ENCODE measurements at regions not wholly inside any gene's neighbourhood (a gene's known extent, or its start where the extent isn't known, plus 50 kb on each side); places are given as distances from the start of the nearest gene placed in this dataset.

DNA sequence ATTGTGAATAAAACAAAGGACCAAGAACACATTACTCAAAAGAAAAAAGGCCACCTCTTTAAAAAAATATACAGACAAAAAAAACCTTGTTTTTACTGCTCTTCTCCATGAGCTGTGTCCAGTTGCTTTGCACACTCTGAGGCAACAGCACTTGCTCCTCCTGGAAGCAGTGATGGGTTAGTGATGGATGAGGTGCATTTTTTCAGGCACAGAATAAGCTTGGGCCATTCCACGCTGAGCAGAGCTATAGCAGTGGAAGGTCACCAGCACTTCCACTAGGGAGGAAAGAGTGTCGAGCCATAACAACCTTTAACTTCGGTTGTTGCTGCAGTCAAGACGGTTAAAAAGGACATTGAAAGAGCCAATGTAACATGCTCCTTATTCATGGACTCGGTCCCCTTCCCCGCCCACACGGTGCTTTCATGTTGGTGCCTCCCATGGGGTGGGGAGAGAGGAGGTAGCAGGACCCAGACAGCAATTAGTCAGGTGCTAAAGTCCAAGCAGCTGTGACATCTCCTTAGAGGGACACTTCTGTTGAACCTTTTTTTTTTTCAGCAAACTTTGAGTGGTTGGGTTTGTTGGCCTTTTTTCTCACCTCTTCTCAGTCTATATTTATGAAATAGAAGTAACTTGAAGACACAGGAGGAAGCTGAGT, 136.5 kb upstream of the ADARB2 start:
- no peak for DNase-seq (ENCODE audit: low spot score)

DNA sequence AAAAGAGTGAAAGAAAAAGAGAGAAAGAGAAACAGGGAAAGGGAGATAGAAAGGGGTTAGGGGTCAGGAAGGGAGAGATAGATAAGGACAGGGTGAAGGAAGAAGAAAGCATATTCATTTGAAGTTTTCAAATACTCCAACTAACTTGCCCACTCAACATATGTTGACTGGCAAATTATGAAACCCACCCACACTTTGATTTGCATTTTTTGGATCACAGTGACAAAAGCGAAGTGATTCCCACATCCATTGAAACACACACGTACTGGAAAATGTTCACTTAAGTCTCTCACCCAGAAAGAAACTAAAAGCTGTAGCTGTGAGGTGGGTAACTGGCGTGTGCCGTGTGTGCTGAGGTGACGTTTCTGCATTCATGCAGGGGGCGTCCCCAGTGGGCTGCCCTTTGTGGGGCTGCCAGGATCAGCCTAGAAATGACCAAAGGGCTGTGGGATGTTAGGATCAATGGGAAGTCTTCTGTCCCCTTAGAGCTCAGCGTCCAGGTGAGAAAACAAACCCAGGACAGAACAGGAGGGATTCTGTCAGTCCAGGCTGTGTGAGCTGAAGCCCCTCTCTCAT, 134.9 kb upstream of the ADARB2 start:
- no peak for DNase-seq (ENCODE audit: low spot score)

DNA sequence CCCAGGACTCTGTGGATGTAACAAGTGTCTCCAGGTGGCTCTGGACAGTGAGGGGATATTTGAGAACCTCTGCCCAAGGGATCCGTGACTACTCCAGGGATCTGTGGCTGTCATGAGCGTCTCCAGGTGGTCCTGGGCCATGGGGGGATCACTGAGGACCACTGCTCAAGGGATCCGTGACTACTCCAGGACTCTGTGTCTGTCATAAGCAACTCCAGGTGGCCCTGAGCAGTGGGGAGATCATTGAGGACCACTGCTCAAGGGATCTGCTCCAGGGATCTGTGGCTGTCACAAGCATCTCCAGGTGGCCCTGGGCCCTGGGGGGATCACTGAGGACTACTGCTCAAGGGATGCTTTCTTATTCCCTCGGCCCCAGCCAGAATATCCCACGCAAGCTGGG, 133.2 kb upstream of the ADARB2 start:
- DNase-seq (ENCODE audit: low spot score) = no peak

DNA sequence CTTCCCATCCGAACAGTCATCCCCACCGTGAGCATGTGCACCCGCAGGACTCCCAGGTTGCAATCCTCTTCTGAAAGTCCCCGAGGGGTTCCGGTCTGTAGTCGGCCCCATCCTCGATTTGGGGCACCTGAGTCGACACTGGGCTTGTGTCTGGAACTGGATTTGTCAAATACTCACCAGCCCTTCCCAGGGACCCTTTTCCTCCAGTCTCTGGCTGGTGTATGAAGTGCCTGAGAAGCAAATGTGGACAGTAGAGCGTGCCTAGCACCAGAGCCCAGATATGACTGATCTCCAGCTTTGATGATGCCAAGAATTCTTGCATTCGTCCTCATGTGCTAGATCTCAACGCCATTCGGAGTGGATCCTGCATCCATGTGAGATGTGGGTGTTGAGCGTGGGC, 132.5 kb upstream of the ADARB2 start:
- DNase-seq (ENCODE audit: low spot score) = no peak

DNA sequence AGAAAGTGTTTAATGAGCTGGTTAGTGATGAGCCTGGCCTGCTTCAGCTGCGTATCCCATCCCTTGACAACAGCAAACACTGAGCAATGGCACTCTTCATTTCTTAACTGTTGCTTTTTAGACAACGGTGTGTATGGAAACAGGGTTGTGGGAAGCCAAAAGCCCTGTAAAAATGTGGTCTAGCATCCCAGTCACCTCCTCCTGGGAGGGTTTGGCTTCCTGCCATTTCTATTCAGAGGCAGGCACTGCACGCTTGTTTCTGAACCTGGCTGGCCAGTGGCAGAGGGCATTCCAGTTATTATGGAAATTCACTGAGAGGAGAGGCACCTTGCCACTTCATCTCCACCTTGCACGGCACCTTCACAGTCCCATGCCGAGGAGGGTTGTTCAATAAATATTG, 123.0 kb upstream of the ADARB2 start:
- DNase-seq (ENCODE audit: low spot score) = no peak

DNA sequence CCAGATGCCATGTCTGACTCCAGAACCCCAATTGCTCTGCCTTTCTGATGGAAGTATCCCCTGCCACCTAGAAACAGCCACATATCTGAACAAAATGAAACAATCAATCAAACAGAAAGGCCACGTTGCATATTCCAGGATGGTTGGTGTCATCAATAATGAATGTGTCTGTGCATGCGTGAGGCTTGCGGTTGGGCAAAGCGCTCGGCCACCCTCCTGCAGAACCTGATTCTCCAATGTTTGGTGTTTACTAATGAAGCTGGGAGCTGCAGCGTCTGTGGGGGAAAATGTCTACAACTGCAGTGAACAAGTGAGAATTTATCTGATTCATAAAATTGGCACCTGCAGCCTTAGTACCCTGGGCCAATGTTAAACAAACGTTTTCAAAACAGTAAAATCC, 121.2 kb upstream of the ADARB2 start:
- no peak for DNase-seq (ENCODE audit: low spot score)

DNA sequence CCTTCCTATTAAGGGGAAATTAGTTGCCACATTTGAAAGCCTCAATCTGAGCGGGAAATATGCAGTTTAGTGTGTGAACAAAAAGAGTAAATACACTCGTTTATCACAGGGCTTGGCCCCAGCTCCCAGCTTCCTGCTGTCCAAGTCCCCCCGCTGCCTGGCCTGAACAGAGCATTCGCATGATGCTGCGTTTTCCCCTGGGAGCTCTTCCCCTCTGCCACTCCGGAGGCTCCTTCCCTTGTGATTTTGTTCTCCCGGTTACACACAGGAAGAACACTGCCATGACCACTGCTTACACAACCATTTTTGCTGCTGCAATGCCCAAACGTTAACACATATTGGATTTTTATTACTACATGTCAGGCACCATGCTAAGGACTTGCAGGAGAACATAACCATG, 120.7 kb upstream of the ADARB2 start:
- no peak for DNase-seq (ENCODE audit: low spot score)

DNA sequence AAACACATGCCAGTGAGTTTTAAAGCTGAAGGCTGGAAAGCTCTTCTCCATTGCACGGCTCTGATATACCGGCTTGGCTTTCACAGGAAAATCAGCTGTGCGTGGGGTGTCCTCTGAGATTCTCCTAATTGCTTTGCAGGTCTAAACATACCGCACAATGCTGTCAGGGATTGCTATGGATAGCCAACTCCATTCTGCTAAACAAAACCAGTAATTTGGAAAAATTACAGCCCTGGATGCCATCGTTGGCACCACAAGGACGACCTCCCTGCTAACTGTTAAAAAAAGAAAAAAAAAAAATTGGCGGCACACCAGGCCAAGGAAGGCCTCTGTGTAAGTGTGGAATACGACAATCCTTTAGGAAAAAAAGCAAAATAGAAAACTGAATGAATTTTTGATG, 118.6 kb upstream of the ADARB2 start:
- no peak for DNase-seq (ENCODE audit: low spot score)

DNA sequence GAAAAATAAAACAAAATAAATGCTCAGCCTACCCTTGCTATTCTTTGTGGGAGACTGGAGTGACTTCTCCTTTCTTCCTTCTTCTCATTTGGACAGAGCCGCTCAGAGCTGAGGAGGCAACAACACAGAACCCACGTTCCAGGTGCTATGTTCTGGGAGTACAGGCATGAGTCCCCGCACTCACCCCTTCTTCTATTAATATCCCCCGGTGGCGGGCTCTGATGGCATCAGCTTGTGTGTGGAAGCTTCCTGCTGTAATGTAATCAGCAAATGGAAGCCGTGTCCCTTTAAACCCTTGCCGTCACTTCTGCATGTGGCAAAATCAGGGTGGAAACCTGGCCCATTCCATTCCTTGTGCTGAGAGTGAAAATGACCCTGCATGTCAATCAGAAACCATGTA, 116.9 kb upstream of the ADARB2 start:
- no peak for DNase-seq (ENCODE audit: low spot score)

DNA sequence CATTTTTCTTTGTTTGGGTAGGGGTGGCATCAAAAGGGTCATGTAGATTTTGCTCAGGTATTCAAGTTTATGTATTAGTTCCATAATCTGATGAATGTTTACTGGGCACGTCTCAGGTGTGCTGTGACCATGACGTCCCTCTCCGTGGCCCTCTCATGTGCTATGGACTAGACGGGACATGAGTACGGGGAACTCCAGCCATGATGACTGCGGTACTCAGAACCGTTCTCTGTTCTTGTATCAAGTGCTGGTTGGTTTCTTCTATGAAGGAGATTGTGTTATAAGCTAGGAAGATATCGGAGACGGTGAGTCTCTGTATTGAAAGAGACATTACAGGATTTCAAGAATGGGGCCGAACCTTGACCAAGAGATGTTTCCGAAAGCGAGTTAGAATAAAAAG, 116.5 kb upstream of the ADARB2 start:
- DNase-seq (ENCODE audit: low spot score) = no peak

DNA sequence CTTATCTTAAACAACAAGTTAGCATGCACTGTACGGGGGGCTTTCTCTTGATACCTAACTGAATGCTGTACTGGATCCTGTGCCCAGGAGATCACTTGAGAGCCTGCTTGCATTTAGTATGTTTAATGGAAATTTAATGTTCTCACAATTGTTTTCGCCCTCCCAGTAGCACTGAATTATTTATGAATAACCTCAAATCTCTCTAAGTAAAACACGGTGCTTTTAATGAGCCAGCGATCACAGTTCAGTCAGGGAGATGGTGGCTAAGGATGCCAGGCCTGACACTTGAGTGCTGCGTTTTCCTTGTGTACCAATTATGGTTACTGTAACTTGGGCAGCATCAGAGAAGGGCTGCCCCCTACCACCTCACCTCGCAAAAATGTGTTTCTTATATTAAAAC, 115.5 kb upstream of the ADARB2 start:
- DNase-seq (ENCODE audit: low spot score) = no peak

DNA sequence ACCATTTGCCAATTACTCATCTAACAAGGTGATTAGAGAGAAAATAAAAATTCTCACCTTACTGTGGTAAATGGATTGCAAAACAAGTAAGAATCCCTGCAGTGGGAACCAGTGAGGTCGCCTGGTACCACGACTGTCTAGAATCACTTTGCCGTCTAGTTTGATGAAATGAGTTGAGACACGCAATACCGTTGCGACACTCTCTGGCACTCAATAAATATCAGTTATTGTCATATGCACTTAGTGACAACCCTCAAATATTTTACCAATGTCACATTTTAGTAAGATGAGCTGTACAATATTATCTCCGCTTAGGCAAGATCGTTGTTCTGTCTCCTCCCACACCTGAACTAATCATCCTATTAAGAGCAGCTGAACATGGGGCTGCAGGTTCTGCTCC, 114.4 kb upstream of the ADARB2 start:
- no peak for DNase-seq (ENCODE audit: low spot score)

DNA sequence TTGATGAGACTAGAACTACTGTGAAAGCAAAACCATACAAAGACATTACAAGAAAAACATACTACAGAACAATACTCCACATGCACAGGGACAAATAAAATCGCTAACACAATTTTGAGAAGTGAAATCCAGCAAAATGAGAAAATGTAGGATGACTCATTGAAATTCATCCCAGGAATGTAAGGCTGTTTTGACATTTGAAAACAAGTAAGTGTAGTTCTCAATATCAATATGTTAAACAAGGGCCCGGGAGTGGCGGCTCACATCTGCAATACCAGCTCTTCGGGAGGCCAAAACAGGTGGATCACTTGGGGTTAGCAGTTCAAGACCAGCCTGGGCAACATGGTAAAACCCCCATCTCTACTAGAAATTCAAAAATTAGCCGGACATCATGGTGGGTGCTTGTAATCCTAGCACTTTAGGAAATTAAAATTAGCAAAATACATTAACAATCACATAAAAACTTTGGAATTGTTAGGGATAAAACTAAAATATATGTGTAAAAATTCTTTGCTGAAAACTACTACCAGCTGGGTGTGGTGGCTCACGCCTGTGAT, 113.7 kb upstream of the ADARB2 start:
- DNase-seq (ENCODE audit: low spot score) = no peak

DNA sequence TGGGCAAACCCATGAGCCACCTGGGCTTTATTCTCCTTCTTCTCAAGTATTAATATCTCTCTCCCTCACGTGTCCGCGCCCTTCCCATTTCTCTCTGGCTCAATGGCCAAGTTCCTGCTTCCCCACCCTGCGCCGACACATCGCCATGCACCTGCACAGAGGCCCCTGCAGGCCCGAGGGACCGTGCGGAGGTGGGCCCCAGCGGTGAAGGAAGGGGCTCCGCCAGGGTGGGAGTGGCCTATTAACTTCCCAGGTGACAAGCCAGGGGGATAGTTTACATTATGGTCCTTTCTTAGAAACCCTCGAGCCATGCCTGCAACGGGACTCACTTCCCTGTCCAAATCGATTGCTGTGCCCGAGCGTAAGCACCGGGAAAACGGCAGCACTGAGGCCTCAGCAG, 110.0 kb upstream of the ADARB2 start:
- DNase-seq (ENCODE audit: low spot score) = no peak

DNA sequence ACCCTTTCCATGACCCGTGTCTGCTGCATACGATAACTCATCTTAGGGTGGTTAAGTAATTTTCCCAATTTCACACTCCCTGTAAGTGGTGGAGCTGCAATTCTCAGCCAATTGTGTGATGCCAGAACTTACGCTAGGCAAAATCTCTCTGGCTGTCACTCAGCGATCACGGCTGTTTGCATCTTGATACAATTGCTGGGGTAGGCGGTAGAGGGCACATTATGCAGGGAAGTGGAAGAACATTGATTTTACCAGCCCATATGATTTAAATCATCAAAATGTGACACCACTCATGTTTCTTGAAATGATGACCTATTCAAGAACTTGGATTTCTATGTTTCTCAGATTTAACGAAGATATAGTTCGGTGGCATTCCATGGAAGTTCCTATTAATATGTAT, 108.7 kb upstream of the ADARB2 start:
- no peak for DNase-seq (ENCODE audit: low spot score)

DNA sequence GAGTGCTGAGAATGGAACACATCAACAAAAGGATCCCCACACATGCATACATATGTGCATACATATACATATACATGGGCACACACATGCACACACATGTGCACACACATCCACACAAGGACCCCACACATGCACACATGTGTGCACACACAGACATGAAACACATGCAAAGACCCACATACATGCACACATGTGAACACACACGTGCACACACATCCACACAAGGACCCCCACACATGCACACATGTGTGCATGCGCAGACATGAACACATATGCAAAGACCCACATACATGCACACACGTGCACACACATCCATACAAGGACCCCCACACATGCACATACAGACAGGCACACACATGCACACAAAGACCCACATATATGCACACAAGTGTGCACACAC, 104.4 kb upstream of the ADARB2 start:
- DNase-seq (ENCODE audit: low spot score) = no peak

DNA sequence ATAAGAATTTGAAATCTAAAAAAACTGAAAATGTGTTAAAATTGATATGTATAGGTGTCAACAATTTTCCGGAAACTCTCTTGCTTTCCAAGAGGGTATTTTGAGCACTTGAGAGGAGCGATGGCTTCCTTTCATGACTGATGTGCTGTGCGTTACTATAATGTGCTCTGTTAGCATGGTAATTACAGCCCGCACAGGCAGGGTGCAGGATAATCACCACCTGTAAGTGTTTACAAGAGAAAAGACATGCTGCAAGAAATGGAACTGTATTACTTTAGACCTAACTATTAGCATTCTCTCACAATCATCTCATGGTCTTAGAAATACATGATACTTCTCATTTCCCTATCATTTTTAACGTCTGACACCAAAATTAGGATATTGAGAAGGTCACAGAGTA, 92.4 kb upstream of the ADARB2 start:
- DNase-seq (ENCODE audit: low spot score) = no peak

DNA sequence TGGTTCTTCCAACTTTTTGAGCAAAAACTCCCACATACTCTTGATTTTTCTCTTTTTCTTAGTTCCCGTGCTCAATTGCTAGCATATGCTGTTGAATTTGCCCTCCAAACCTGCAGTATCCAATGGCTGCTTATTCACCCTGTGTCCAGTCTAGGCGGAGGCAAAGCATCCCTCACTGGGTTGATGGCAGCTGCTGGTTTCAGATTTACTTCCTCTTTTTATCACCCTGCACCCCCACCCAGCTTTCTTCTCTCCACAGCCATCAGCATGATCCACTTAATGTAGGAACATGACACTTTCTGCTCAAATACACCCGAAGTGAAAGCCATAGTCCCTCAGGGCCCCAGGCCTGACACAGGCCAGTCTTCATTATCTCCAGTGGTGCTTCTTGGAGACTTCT, 87.6 kb upstream of the ADARB2 start:
- DNase-seq (ENCODE audit: low spot score) = no peak

DNA sequence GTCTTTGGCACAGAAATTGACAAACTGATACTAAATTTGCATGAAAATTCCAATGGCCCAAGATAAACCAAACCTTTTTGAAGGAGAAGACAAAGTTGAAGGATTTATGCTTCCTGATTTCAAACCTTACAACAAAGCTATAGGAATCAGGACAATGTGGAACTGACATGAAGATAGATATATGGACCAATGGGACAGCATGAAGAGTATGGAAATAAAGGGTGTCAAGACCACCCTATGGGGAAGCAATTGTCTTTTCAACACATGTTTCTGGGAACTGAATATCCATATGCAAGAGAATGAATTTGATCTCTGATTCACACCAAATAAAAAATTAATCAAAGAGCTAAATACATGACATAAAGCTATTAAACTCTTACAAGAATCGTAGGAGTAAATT, 77.2 kb upstream of the ADARB2 start:
- no peak for DNase-seq (ENCODE audit: low spot score)

DNA sequence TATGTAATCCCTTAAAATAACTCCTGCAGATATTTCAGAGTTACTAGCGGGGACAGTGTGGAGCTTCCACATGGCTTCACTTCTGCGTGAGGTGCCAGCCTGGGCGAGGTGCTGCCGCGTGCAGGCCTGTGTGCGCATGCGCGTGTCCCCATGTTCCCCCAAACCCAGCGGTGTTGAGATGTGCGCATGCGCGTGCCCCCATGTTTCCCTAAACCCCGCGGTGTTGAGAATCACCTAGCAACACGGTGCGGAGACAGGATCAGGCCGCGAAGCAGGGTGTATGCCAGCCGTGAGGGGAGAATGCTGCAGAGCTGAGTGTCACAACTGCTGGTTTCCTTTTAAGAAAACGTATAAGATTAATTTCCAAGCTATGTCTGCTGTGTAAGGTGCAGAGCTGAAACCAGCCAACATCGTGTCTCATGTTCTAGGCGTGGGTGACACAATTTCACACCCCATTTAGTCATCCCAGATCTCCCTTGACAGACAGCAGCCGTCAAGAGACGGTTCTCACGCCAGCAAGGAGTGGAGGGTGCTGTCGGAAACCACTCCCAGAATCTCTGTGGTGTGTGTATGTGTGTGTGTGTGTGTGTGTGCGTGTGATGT, 71.9 kb upstream of the ADARB2 start:
- no peak for DNase-seq (ENCODE audit: low spot score)

DNA sequence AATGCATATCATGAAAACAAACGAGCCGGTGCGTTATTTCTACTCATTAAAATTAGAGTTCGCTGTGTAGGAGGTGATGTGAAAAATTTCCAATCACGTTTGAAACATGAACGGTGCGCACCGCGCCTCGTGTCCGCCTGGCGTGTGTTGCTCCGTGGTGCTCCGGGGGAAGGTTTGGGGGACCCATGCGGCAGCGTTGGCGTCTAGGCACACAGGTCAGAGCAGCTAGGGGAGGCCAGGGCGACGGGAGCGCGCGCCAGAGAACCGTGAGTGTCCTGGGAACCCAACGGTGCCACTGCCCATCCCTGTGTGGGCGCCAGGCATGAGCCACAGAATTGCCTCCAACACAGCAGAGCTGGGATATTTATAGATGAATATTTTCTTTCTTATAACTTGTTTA, 70.6 kb upstream of the ADARB2 start:
- DNase-seq (ENCODE audit: low spot score) = no peak

DNA sequence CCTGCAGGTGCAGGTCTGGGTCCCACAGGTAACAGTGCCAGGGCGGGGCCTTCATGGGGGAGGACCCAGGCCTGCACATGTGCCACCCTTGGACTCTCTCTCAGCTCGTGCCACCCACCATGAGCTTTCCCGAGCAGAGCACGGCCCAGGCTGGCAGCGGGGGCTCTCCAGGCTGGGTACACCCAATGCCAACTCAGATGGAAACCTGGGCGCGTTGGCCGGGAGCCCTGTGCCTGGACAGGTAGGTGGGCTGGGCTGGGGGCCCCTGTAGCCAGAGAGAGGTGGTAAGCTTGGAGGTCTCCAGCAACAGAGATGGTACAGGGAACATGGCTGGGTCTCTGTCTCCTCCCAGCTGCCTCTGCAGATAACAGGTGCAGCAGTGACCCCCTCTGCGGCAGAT, 69.9 kb upstream of the ADARB2 start:
- no peak for DNase-seq (ENCODE audit: low spot score)

DNA sequence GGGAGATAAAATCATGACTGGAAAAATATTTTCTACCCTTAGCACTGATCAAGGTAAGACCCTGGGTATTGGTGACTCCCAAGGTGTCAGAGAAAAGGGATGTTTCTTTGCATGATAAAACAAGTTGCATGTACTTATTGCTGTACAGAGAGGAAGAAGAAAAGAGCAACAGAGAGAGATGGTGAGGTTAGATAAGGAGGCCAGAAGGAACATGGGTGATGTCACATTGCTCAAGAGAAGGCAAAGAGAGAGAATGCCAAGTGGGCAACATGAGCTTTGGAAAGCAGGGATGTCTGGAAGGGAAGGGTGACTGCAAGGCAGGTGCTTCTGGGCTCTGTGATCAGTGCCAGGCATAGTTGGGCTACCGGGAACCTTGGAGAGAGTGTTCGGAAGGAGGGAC, 65.1 kb upstream of the ADARB2 start:
- DNase-seq (ENCODE audit: low spot score) = no peak

DNA sequence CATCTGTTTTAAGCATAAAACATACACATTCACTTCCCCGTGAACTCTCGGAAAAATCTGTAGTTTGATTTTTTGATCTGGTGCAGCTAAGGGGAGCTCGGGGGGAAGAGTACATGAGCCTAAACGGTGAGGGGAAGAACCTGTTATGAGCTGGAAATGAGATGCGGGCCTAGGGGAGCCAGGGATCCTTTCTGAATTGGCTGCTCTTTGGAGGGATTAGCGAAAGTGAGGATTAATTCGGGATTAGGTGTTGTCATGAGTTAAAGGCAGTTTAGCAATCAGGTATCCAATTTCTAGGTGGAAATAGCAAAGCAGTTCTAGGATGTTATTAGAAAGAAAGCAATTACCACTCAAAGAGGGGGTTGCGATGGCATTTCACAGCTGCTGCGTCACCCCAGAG, 51.1 kb upstream of the ADARB2 start:
- no peak for DNase-seq (ENCODE audit: low spot score)
